ENCODE measurements at regions not wholly inside any gene's neighbourhood (a gene's known extent, or its start where the extent isn't known, plus 50 kb on each side); places are given as distances from the start of the nearest gene placed in this dataset.

GRCh38 chr19:46931202-46931601 is 70.4 kb downstream of the ARHGAP35 start:
- TF ChIP-seq CTCF (IDR thresholded peaks at IDR 0.05), result no peak
- no peak for TF ChIP-seq POLR2A (IDR thresholded peaks at IDR 0.05)
